B cell (primary cell): ENCODE measurements at regions not wholly inside any gene's neighbourhood (a gene's known extent, or its start where the extent isn't known, plus 50 kb on each side); places are given as distances from the start of the nearest gene placed in this dataset.

ENCODE experiments used
- EZH2 ChIP-seq: IDR thresholded peaks from 2 replicates; pipeline ENCODE4 v1.6.1; 2012; ENCODE audit warnings: borderline replicate concordance, low read depth, mild to moderate bottlenecking, moderate library complexity, low read length; ENCODE audit not compliant: insufficient read depth, poor library complexity, severe bottlenecking
- TF ChIP-seq, protein P1 (sequence below): fragments of 200-600 bp; IDR thresholded peaks from one replicate; pipeline ENCODE4 v1.8.0; 2022; ENCODE audit warnings: antibody characterized with exemption, mild to moderate bottlenecking

DNA sequence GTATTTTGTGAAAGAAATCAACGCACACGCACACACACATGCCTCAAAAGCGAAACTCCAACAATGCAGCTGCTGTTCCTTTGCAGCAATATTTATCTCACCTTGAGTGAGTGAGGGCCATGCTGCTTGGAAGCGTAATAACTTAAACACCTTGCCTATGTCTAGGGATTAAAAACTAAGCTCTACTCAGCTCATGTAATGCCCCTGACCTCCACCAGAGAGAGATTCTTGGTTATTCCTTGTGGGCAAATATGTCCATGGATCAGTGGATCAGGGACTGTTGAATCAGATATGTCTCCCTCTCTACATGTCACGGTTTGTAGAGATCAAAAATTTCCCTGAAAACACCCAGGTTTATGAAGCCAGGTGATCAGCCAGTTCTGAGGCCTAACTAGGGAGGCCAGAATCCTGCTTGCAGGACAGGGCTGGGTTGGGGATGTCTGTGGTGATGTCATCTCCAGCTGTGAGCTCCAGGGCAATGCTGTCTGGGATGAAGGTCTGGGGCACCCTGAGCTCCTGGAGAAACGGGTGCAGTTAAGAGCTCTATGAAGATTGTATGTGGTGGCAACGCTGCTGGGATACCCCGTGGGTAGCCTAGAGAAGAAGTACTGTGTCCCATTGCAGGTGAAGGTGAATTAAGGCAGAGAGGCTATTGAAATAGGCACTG, 149.4 kb downstream of the KCNJ12 start:
- TF ChIP-seq, protein P1, sequence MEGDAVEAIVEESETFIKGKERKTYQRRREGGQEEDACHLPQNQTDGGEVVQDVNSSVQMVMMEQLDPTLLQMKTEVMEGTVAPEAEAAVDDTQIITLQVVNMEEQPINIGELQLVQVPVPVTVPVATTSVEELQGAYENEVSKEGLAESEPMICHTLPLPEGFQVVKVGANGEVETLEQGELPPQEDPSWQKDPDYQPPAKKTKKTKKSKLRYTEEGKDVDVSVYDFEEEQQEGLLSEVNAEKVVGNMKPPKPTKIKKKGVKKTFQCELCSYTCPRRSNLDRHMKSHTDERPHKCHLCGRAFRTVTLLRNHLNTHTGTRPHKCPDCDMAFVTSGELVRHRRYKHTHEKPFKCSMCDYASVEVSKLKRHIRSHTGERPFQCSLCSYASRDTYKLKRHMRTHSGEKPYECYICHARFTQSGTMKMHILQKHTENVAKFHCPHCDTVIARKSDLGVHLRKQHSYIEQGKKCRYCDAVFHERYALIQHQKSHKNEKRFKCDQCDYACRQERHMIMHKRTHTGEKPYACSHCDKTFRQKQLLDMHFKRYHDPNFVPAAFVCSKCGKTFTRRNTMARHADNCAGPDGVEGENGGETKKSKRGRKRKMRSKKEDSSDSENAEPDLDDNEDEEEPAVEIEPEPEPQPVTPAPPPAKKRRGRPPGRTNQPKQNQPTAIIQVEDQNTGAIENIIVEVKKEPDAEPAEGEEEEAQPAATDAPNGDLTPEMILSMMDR, result no peak
- TF ChIP-seq EZH2, result no peak
